DND-41 (cell line): ENCODE measurements at regions not wholly inside any gene's neighbourhood (a gene's known extent, or its start where the extent isn't known, plus 50 kb on each side); places are given as distances from the start of the nearest gene placed in this dataset.

ENCODE experiments used
- ATAC-seq: fragments of 200-7000 bp; cut with Tn5 transposase; 3 replicates; pipeline ENCODE4 v1.9.1; 2021; ENCODE audit warnings: low read depth; ENCODE audit not compliant: insufficient read depth
- DNase-seq: peaks from one replicate; pipeline ENCODE4 v3.0.0-alpha.2; 2020
- H2AFZ ChIP-seq: 2 replicates; pipeline ENCODE4 v1.6.0; 2012; ENCODE audit warnings: low read depth, low read length
- H3K27ac ChIP-seq: 2 replicates; pipeline ENCODE4 v1.5.1; 2012; ENCODE audit warnings: low read length, inconsistent platforms
- H3K27me3 ChIP-seq: fragments of 200-600 bp; sonication (generic); 2 replicates; pipeline ENCODE4 v1.6.0; 2012; ENCODE audit warnings: low read length, mild to moderate bottlenecking, inconsistent platforms; ENCODE audit not compliant: insufficient read depth, poor library complexity
- H3K36me3 ChIP-seq: 2 replicates; pipeline ENCODE4 v1.5.1; 2012; ENCODE audit warnings: low read length, inconsistent platforms; ENCODE audit not compliant: insufficient read depth
- H3K4me1 ChIP-seq: 2 replicates; pipeline ENCODE4 v1.5.1; 2012; ENCODE audit warnings: mild to moderate bottlenecking, low read length; ENCODE audit not compliant: insufficient read depth
- H3K4me2 ChIP-seq: 2 replicates; pipeline ENCODE4 v1.6.0; 2012; ENCODE audit warnings: mild to moderate bottlenecking, moderate library complexity, low read length, inconsistent platforms; ENCODE audit not compliant: insufficient read depth
- H3K4me3 ChIP-seq, 2 experiments: fragments of 200-600 bp in 1 of 2; shearing (Covaris generic) in 1 of 2; 2 replicates each; pipeline ENCODE4 v1.5.1; 2012 to 2016; ENCODE audit warnings: inconsistent platforms in 2 of 2, low read length in 2 of 2, mild to moderate bottlenecking in 2 of 2, low read depth in 1 of 2, moderate library complexity in 1 of 2
- H3K79me2 ChIP-seq: 2 replicates; pipeline ENCODE4 v1.6.0; 2012; ENCODE audit warnings: low read length, inconsistent platforms; ENCODE audit not compliant: insufficient read depth
- H3K9ac ChIP-seq: 2 replicates; pipeline ENCODE4 v1.6.0; 2012; ENCODE audit warnings: low read depth, mild to moderate bottlenecking, inconsistent platforms, low read length, moderate library complexity
- H3K9me3 ChIP-seq: 2 replicates; pipeline ENCODE4 v1.5.1; 2012; ENCODE audit warnings: low read length, moderate library complexity, mild to moderate bottlenecking, inconsistent platforms; ENCODE audit not compliant: insufficient read depth, severe bottlenecking
- H4K20me1 ChIP-seq: 2 replicates; pipeline ENCODE4 v1.6.0; 2012; ENCODE audit warnings: low read length; ENCODE audit not compliant: insufficient read depth
- EZH2 ChIP-seq: IDR thresholded peaks from 3 replicates; pipeline ENCODE4 v1.6.1; 2012; ENCODE audit warnings: borderline replicate concordance, low read depth, mild to moderate bottlenecking, moderate library complexity, low read length, inconsistent platforms; ENCODE audit not compliant: severe bottlenecking
- TF ChIP-seq, protein P1 (sequence below): IDR thresholded peaks from 2 replicates; pipeline ENCODE4 v1.5.1; 2012; ENCODE audit warnings: borderline replicate concordance, low read length, moderate library complexity, mild to moderate bottlenecking; ENCODE audit not compliant: poor library complexity, severe bottlenecking; ENCODE audit errors: extremely low read depth

DNA sequence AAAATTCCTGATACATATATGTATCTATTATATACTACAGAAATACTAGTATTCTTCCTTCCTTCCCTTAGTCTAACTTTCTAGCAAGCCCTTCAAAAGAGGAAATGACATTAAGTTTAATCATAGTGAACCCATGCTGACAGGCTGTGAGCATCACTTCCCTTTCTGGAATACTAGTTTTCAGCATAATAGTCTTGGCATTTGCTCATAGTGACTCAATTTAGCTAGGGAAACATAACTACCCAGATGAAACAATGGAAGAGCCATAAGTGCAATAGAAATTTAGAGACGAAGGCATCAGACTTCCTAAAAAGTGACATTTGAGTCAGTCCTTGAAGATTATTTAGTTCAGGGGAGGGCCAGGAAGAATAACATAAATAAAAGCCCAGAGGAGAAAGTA lies 184.5 kb upstream of the CRY1 start:
- Histone ChIP-seq H3K27ac (no peak overlapping the region), H3K79me2 (no peaks in the 10 kb centered on the region), H3K4me2 (no peak overlapping the region), H4K20me1 (no peaks in the 10 kb centered on the region), H3K27me3 (no peaks in the 10 kb centered on the region), H3K9ac (no peak overlapping the region), H3K4me3 (no peak overlapping the region), H3K9me3 (no peaks in the 10 kb centered on the region), H3K36me3 (no peaks in the 10 kb centered on the region), H2AFZ (no peak overlapping the region), H3K4me1 (no peaks in the 10 kb centered on the region)
- ATAC-seq, result no peak
- no peak for DNase-seq
- TF ChIP-seq, protein P1, sequence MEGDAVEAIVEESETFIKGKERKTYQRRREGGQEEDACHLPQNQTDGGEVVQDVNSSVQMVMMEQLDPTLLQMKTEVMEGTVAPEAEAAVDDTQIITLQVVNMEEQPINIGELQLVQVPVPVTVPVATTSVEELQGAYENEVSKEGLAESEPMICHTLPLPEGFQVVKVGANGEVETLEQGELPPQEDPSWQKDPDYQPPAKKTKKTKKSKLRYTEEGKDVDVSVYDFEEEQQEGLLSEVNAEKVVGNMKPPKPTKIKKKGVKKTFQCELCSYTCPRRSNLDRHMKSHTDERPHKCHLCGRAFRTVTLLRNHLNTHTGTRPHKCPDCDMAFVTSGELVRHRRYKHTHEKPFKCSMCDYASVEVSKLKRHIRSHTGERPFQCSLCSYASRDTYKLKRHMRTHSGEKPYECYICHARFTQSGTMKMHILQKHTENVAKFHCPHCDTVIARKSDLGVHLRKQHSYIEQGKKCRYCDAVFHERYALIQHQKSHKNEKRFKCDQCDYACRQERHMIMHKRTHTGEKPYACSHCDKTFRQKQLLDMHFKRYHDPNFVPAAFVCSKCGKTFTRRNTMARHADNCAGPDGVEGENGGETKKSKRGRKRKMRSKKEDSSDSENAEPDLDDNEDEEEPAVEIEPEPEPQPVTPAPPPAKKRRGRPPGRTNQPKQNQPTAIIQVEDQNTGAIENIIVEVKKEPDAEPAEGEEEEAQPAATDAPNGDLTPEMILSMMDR, result no peak
- TF ChIP-seq EZH2, result no peak

DNA sequence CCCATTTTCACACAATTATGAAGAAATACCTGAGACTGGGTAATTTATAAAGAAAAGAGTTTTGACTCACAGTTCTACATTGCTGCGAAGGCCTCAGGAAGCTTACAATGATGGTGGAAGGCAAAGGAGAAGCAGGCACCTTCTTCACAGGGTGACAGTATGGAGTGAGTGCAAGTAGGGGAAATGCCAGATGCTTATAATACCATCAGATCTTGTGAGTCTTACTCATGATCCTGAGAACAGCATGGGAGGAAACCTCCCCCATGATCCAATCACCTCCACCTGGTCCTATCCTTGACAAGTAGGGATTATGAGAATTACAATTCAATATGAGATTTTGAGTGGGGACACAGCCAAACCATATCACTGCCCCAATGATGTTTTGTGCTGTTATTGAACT lies 189.3 kb upstream of the CRY1 start:
- Histone ChIP-seq H3K4me3 (no peak overlapping the region), H3K4me1 (peaks cover 6% of the 10 kb centered on the region), H2AFZ (no peak overlapping the region), H3K9ac (no peak overlapping the region), H3K36me3 (no peaks in the 10 kb centered on the region), H3K9me3 (no peaks in the 10 kb centered on the region), H3K27ac (no peak overlapping the region), H3K27me3 (no peaks in the 10 kb centered on the region), H3K79me2 (no peaks in the 10 kb centered on the region), H3K4me2 (no peak overlapping the region), H4K20me1 (no peaks in the 10 kb centered on the region)
- no peak for DNase-seq
- ATAC-seq, result no peak
- TF ChIP-seq EZH2, result no peak
- TF ChIP-seq, protein P1, result no peak

DNA sequence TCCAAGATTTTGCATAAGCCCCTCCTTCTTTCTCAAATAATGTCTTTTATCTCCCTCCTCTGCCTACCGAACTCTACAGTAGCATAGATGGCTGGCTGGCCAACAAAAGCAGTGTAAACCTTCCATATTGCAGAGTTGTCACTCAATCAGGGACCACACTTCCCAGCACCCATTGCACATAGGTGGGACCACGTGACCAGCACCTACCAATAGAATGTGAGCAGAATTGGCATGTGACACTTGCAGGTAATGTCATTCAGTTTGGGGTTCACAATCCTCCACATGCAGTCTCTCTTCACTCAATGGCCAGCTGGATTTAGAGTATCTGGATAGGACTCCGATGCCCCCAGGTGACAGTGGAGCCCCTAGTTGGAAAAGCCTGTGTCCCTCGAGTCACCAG lies 190.3 kb upstream of the CRY1 start:
- H3K4me1 ChIP-seq, result peaks cover 13% of the 10 kb centered on the region
- H3K36me3 ChIP-seq, result no peaks in the 10 kb centered on the region
- H3K79me2 ChIP-seq, result no peaks in the 10 kb centered on the region
- H3K27me3 ChIP-seq, result no peaks in the 10 kb centered on the region
- H3K27ac ChIP-seq, result no peak overlapping the region
- H3K9me3 ChIP-seq, result no peaks in the 10 kb centered on the region
- no peak overlapping the region for H3K9ac ChIP-seq
- no peak overlapping the region for H2AFZ ChIP-seq
- no peak overlapping the region for H3K4me2 ChIP-seq
- no peak for DNase-seq
- no peak overlapping the region for H3K4me3 ChIP-seq
- no peak for TF ChIP-seq EZH2
- no peak for ATAC-seq
- no peaks in the 10 kb centered on the region for H4K20me1 ChIP-seq

DNA sequence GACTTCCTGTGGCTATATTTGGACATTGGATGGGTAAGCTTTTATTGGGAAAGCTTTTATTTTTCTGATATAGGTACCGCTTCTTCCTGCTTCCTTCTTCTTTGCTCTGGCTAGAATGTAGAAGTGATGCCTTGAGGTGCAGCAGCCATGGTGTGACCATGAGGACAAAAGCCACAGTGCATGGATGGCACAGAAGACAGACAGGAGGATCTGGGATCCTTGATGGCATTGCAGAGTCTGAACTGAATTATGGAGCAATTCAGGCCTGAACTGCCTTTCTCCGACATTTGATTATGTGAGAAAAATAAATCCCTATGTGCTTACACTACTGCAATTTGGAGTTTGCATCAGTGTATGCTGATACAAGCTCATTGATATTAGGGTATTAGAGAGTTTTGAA lies 191.3 kb upstream of the CRY1 start:
- H3K79me2 ChIP-seq, result no peaks in the 10 kb centered on the region
- no peaks in the 10 kb centered on the region for H4K20me1 ChIP-seq
- ATAC-seq (no peak), DNase-seq (no peak)
- no peak overlapping the region for H2AFZ ChIP-seq
- H3K27me3 ChIP-seq, result no peaks in the 10 kb centered on the region
- H3K9me3 ChIP-seq, result no peaks in the 10 kb centered on the region
- peaks cover 13% of the 10 kb centered on the region for H3K4me1 ChIP-seq
- no peak overlapping the region for H3K9ac ChIP-seq
- H3K4me3 ChIP-seq, result no peak overlapping the region
- TF ChIP-seq, protein P1, result no peak
- no peak for TF ChIP-seq EZH2
- no peak overlapping the region for H3K27ac ChIP-seq
- no peak overlapping the region for H3K4me2 ChIP-seq
- H3K36me3 ChIP-seq, result no peaks in the 10 kb centered on the region
